Cardiac muscle cell (in vitro differentiated cells and primary cell): ENCODE measurements at regions not wholly inside any gene's neighbourhood (a gene's known extent, or its start where the extent isn't known, plus 50 kb on each side); places are given as distances from the start of the nearest gene placed in this dataset.
A peak's percentile ranks its signal among the peaks of the same experiment; 100 is the strongest.

Source experiments
- DNase-seq, 2 donors: peaks; one replicate each; pipeline versions ENCODE4 v3.0.0 to v3.0.0-alpha.2; 2010 to 2017; ENCODE audit warnings: low read depth in 1 of 2, low spot score in 1 of 2
- H3K27ac ChIP-seq: fragments of 200-600 bp; sonication (generic); 2 replicates; pipeline ENCODE4 v1.5.1; 2016
- H3K27me3 ChIP-seq: fragments of 200-600 bp; sonication (generic); 2 replicates; pipeline ENCODE4 v1.6.0; 2016; ENCODE audit warnings: control low read depth
- H3K36me3 ChIP-seq: fragments of 200-600 bp; sonication (generic); 2 replicates; pipeline ENCODE4 v1.5.1; 2016; ENCODE audit warnings: control low read depth
- H3K4me1 ChIP-seq: fragments of 200-600 bp; sonication (generic); 2 replicates; pipeline ENCODE4 v1.8.1; 2017; ENCODE audit warnings: low read depth, mild to moderate bottlenecking, mixed run types
- H3K4me3 ChIP-seq: fragments of 200-600 bp; sonication (generic); 2 replicates; pipeline ENCODE4 v1.5.1; 2016; ENCODE audit warnings: mild to moderate bottlenecking
- H3K9me3 ChIP-seq: fragments of 200-600 bp; sonication (generic); 2 replicates; pipeline ENCODE4 v1.5.1; 2017; ENCODE audit warnings: low read depth, mild to moderate bottlenecking, control low read depth
- TF ChIP-seq, protein P1 (sequence below): IDR thresholded peaks from 2 replicates; pipeline ENCODE4 v1.5.1; 2012; ENCODE audit warnings: low read depth, mild to moderate bottlenecking, low read length

GRCh38 chr11:11740073-11740702, 101.6 kb upstream of the USP47 start:
- no peak for DNase-seq
- H3K4me1 ChIP-seq, result no peaks in the 10 kb centered on the region

DNA sequence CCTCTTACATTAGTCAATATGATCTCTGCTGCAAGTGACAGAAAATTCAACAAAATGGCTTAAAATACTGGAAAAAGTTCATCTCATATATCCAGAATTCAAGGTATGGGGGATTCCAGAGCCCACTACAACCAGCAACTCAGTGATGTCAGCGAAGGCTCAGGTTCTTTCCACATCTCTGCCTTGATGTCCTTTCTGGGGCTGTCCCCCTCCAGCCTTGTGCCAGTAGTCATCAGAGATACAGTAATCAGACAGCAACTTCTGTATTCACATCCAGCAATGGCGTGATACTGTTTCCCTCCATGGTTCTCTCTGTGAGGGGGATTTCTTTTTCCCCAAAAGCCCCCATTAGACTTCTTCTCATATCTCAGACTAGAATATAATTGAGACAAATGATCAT, 103.4 kb upstream of the USP47 start:
- Histone ChIP-seq H3K36me3 (no peaks in the 10 kb centered on the region), H3K27me3 (no peaks in the 10 kb centered on the region), H3K4me3 (no peak overlapping the region), H3K27ac (no peak overlapping the region), H3K9me3 (no peaks in the 10 kb centered on the region), H3K4me1 (no peaks in the 10 kb centered on the region)
- DNase-seq, result no peak
- TF ChIP-seq, protein P1, sequence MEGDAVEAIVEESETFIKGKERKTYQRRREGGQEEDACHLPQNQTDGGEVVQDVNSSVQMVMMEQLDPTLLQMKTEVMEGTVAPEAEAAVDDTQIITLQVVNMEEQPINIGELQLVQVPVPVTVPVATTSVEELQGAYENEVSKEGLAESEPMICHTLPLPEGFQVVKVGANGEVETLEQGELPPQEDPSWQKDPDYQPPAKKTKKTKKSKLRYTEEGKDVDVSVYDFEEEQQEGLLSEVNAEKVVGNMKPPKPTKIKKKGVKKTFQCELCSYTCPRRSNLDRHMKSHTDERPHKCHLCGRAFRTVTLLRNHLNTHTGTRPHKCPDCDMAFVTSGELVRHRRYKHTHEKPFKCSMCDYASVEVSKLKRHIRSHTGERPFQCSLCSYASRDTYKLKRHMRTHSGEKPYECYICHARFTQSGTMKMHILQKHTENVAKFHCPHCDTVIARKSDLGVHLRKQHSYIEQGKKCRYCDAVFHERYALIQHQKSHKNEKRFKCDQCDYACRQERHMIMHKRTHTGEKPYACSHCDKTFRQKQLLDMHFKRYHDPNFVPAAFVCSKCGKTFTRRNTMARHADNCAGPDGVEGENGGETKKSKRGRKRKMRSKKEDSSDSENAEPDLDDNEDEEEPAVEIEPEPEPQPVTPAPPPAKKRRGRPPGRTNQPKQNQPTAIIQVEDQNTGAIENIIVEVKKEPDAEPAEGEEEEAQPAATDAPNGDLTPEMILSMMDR, result no peak

More at GRCh38 chr11:11740073-11740702, 101.6 kb upstream of the USP47 start:
- Histone ChIP-seq H3K9me3 (no peaks in the 10 kb centered on the region), H3K27me3 (no peaks in the 10 kb centered on the region), H3K4me3 (no peak overlapping the region), H3K27ac (no peak overlapping the region), H3K36me3 (no peaks in the 10 kb centered on the region)
- TF ChIP-seq, protein P1, result no peak

DNA sequence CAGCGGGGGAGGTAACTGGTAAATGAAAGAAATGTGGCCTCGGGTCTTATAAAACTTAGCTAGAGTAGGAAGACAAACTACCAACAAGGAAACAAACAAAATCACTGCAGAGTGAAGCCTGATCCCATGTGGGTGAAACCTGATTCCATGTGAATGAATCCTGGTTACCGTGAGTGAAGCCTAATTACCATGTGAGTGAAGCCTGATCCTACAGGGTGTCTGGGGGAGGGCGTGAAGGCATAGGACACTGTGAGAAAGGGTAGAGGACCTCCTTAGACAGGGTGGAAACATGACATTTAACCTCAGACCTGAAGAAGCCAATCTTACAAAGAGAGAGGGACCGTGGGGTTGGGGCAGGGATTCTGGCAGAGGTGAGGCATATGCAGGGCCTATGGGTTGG, 106.2 kb upstream of the USP47 start:
- Histone ChIP-seq H3K9me3 (no peaks in the 10 kb centered on the region), H3K36me3 (no peaks in the 10 kb centered on the region), H3K4me3 (no peak overlapping the region), H3K27ac (no peak overlapping the region), H3K27me3 (no peaks in the 10 kb centered on the region), H3K4me1 (no peaks in the 10 kb centered on the region)
- DNase-seq, result peak in 1 of 2 donors; percentile 23
- TF ChIP-seq, protein P1, result no peak

GRCh38 chr11:11733246-11733747, 108.5 kb upstream of the USP47 start:
- TF ChIP-seq, protein P1, result no peak
- no peak overlapping the region for H3K27ac ChIP-seq

GRCh38 chr11:11732116-11732515, 109.7 kb upstream of the USP47 start:
- H3K4me3 ChIP-seq, result no peak overlapping the region
- H3K27me3 ChIP-seq, result no peaks in the 10 kb centered on the region
- H3K9me3 ChIP-seq, result no peaks in the 10 kb centered on the region
- TF ChIP-seq, protein P1, result no peak
- DNase-seq, result no peak
- no peaks in the 10 kb centered on the region for H3K4me1 ChIP-seq
- no peak overlapping the region for H3K27ac ChIP-seq
- no peaks in the 10 kb centered on the region for H3K36me3 ChIP-seq

More at GRCh38 chr11:11733246-11733747, 108.5 kb upstream of the USP47 start:
- no peaks in the 10 kb centered on the region for H3K27me3 ChIP-seq
- H3K36me3 ChIP-seq, result no peaks in the 10 kb centered on the region
- H3K4me3 ChIP-seq, result no peak overlapping the region
- no peak for DNase-seq
- H3K9me3 ChIP-seq, result no peaks in the 10 kb centered on the region
- no peaks in the 10 kb centered on the region for H3K4me1 ChIP-seq
